ENCODE measurements at regions not wholly inside any gene's neighbourhood (a gene's known extent, or its start where the extent isn't known, plus 50 kb on each side); places are given as distances from the start of the nearest gene placed in this dataset.
"Not testable (repeated sequence)": the region's sequence is repeated elsewhere in the genome, so short reads cannot be mapped to it uniquely, and the experiment has no call there.

GRCh38 chr14:44385296-44385695 lies 121.8 kb downstream of the FSCB start:
- not testable (repeated sequence) for DNase-seq

- DNase-seq = not testable (repeated sequence)
Measured at GRCh38 chr14:44384601-44385293, 122.3 kb downstream of the FSCB start.

GRCh38 chr14:44384093-44384492 lies 123.0 kb downstream of the FSCB start:
- DNase-seq = no peak

GRCh38 chr14:44383636-44384035 lies 123.4 kb downstream of the FSCB start:
- no peak for DNase-seq

- no peak for DNase-seq
Measured at GRCh38 chr14:44379292-44379977, 127.6 kb downstream of the FSCB start.

- DNase-seq = no peak
Measured at GRCh38 chr14:44374906-44375305, 132.2 kb downstream of the FSCB start.

- no peak for DNase-seq
Measured at GRCh38 chr14:44372807-44373489, 134.1 kb downstream of the FSCB start.

- DNase-seq = no peak
Measured at GRCh38 chr14:44372231-44372630, 134.9 kb downstream of the FSCB start.

- peak; percentile 34 for DNase-seq
Measured at GRCh38 chr14:44370727-44371126, 136.4 kb downstream of the FSCB start.

GRCh38 chr14:44369401-44370123 lies 137.5 kb downstream of the FSCB start:
- no peak for DNase-seq

- DNase-seq = no peak
Measured at GRCh38 chr14:44361083-44361482, 146.0 kb downstream of the FSCB start.

GRCh38 chr14:44353805-44354204 lies 153.3 kb downstream of the FSCB start:
- DNase-seq = no peak

- peak; percentile 48 for DNase-seq
Measured at GRCh38 chr14:44352201-44352600, 154.9 kb downstream of the FSCB start.

GRCh38 chr14:44347316-44347715 lies 159.8 kb downstream of the FSCB start:
- no peak for DNase-seq

GRCh38 chr14:44341116-44341515 lies 166.0 kb downstream of the FSCB start:
- no peak for DNase-seq

- DNase-seq = no peak
Measured at GRCh38 chr14:44339862-44340261, 167.2 kb downstream of the FSCB start.

- no peak for DNase-seq
Measured at GRCh38 chr14:44339231-44339630, 167.9 kb downstream of the FSCB start.

- no peak for DNase-seq
Measured at GRCh38 chr14:44317441-44317746, 189.7 kb downstream of the FSCB start.

- DNase-seq = no peak
Measured at GRCh38 chr14:44316647-44317440, 190.2 kb downstream of the FSCB start.

GRCh38 chr14:44309331-44309730 lies 197.8 kb downstream of the FSCB start:
- no peak for DNase-seq

- DNase-seq = peak; percentile 69
Measured at GRCh38 chr14:44300916-44301315, 206.2 kb downstream of the FSCB start.

GRCh38 chr14:44297437-44297836 lies 209.6 kb downstream of the FSCB start:
- no peak for DNase-seq
